Activated T-cell treated with anti-CD3 and anti-CD28 coated beads, Interleukin-2, amount 50 U/mL, for 4 hours (primary cell): ENCODE measurements at regions not wholly inside any gene's neighbourhood (a gene's known extent, or its start where the extent isn't known, plus 50 kb on each side); places are given as distances from the start of the nearest gene placed in this dataset.

Experiments used
- ATAC-seq, 2 donors: fragments of 200-7000 bp; cut with Tn5 transposase; one replicate each; pipeline ENCODE4 v1.10.0; 2021
- DNase-seq: peaks from one replicate; pipeline ENCODE4 v3.0.0-alpha.2; 2020
- H3K27me3 Mint-ChIP-seq: one replicate; pipeline ENCODE4 v1.8.0; 2021; ENCODE audit warnings: low read depth, mixed read lengths
- H3K36me3 Mint-ChIP-seq: one replicate; pipeline ENCODE4 v1.8.0; 2022; ENCODE audit warnings: mixed read lengths; ENCODE audit not compliant: insufficient read depth
- H3K4me1 Mint-ChIP-seq: one replicate; pipeline ENCODE4 v1.8.0; 2021; ENCODE audit warnings: low read depth, mixed read lengths
- H3K4me3 Mint-ChIP-seq: one replicate; pipeline ENCODE4 v1.8.0; 2021; ENCODE audit warnings: mild to moderate bottlenecking, moderate library complexity, mixed read lengths
- H3K9me3 Mint-ChIP-seq: one replicate; pipeline ENCODE4 v1.8.0; 2021; ENCODE audit warnings: mixed read lengths

- Mint-ChIP-seq H3K36me3 (no peaks in the 10 kb centered on the region), H3K9me3 (no peaks in the 10 kb centered on the region), H3K27me3 (no peaks in the 10 kb centered on the region), H3K4me3 (no peak overlapping the region), H3K4me1 (peaks cover 37% of the 10 kb centered on the region)
- ATAC-seq, result no peak
- no peak for DNase-seq
Measured at GRCh38 chr6:37549558-37549957, 49.9 kb upstream of the CCDC167 start.
